ENCODE measurements at regions not wholly inside any gene's neighbourhood (a gene's known extent, or its start where the extent isn't known, plus 50 kb on each side); places are given as distances from the start of the nearest gene placed in this dataset.
A peak's percentile ranks its signal among the peaks of the same experiment; 100 is the strongest.

DNA sequence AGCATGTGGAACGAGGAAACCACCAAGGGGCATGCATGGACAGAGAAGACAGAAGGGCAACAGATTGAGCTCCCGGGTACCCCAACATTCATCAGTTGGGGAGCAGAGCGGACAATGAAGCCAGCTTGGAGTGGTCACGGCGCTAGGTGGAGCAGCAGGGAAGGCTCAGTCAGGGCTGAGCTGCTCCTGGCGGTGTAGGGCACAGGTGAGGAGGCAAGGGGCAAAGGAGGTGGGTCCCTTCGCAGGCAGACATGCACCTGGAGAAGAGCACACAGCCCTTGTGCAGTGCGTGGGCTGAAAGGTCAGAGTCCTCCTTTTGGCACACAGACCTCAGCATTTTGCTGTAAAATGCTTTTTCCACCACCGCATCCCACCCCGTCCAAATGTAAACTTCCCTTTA is 90.0 kb upstream of the SLC6A6 start:
- no peak for DNase-seq (ENCODE audit: low spot score)

DNA sequence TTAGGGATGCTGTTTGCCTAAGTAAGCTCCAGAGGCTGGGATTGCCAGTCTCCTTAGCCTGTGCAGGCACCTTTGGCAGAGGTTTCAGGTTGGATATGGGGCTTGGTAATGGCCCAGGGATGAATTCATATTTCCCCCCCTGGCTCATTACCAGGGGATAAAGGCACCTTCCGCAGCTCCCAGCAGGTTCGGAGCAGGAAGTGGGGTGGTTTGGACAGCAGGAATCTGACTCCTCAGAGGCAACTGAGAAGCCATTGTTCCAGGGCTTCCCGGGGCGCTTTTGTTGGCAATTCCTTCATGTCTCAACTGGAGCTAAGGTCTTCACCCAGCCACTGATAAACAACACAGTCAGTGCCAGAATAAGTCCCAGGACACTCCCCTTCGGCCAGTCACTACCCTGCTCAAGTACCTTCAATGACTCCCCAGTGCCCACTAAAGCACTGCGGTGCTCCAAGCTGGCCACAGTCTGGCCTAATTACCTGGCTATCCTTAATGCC is 85.3 kb upstream of the SLC6A6 start:
- no peak for DNase-seq (ENCODE audit: low spot score)

DNA sequence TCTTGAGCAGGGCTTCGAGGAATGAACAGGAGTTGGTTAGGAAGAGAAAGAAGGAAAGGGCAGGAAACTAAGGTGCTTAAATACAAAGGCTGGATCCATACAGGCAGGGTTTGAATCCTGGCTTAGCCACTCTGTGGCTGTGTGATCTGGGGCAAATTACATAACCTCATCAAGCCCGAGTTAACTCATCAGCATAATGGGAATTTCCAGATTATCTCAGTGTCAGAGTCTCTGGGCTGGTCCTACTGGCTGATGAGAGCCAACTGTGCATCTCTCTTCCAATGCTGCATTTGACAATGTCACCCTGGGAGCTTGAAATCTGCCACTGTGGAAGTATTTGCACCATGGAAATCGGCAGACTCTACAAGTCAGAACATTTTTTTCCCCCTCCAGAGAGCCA is 83.8 kb upstream of the SLC6A6 start:
- no peak for DNase-seq (ENCODE audit: low spot score)

DNA sequence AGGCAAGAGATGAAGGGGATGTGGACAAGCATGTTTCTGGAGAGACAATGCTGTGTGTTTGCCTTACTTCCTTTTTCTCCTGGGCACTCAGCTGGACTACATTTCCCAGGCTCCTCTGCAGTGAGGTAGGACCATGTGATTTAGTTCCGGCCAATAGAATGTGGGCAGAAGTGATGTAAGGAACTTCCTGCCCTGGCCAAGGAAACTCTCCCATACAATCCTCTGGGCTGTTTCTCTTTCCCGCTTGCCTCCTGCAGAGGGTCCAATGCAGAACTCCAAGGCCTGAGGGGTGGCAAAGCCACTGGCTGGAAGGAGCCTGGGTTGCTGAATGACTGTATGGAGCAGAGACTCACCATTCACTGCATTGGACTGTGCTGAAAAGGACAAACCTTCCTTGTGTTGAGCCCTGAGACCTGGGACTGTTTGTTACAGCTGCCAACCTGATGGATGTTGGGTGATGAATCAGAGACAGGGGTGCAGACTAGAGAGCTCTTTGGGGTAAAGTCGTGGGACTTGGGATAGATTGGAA is 82.7 kb upstream of the SLC6A6 start:
- peak; percentile 18 for DNase-seq (ENCODE audit: low spot score)

DNA sequence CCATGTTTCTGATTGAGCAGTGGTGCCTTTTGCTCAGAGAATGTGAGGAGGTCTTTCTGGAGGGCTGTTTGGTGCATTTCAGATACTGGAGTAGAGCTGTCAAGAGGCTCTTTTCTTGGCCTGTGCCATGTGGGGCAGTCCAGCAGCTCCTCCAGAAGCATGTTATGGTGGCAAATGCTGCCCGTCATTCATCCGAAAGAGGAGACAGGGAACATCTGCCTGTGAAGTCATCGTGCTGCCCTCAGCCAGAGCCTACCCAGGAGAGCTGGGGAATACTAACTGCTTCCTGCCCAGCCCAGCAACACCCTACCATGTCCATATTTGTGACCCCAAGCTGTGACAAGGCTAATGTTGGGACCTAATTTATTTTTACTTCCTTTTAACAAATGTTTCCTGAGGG is 82.2 kb upstream of the SLC6A6 start:
- no peak for DNase-seq (ENCODE audit: low spot score)

DNA sequence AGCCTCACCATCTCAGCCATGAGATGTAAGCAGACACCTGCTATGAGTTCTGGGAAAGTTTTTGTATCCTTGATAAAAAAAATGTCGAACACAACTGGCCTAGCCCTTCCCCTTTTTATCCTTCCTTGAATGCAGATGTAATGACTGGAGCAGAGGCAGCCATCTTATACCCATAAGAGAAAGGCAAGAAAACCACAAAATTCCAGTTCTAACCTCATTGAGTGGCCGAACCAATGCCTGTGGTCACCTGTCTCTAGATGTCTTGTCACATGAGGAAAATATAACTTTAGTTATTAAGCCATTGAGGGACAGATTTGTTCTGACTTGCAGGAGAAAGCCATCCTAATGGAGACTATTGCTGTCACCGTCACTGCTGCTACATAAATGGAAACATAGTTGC is 80.4 kb upstream of the SLC6A6 start:
- no peak for DNase-seq (ENCODE audit: low spot score)

DNA sequence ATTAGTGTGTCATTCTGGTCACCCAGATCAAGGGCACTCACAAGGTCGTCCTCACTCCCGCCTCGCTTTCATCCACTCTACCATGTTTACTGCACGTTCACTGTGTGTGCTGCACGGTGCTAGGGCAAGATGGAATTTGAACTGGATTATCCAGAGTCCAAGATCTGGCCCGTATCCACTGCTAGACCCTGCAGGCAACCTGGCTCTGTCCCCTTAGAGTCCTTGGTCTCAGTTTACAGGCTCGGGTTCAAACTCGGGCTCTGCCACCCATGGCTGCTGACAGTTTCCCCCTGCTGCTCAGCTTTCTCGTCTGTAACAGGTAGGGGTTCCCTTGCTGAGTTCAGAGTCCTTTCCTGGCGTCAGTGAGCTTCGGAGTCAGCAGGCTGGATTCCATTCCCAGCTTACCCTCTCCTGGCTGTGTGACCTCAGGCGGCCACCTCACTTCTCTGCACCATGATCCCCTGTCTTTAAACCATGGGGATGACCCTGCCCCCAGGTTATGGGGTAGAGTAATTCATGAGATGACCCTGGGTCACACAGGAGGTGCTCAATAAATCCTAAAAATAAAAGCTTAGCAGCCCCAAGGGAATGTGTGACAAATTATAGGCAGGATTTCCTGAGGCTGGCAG is 79.6 kb upstream of the SLC6A6 start:
- DNase-seq (ENCODE audit: low spot score) = no peak

DNA sequence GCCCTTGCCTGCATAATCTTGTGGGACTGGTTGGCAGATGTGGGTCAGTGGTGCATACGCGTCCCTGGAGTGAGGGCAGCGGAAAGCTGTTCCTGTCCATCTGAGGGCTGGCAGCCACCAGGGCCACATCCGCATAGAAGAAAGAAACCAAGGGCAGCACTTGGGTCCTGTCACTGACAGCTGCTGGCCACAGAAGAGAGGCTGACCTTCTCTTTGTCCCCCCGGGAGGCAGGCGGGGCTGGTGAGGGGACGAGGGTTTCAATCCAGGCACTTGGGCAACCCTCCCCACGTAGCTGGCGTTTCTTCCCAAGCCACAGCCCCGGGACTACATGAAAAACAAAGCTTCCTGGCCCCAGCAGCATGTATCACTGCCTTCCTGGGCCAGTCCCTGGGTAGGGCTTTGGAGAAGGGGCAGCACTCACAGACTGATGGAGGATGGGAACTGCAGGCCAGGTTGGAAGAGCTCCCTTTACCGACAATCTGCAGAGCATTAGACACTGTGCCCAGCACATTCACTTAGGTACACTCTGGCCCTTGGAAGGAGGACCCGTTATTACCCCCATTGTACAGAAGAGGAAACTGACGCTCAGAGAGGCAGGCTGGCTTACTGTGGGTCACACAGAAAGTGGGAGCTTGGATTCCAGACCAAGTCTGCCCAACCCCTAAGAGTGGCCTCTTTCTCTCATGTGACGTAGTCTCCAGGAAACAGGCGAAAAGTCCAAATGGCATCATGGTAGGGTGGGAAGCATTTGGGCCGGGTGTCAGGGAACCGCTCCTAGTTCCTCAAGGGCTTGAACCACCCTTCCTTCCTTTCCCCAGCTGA is 78.8 kb upstream of the SLC6A6 start:
- DNase-seq (ENCODE audit: low spot score) = no peak

DNA sequence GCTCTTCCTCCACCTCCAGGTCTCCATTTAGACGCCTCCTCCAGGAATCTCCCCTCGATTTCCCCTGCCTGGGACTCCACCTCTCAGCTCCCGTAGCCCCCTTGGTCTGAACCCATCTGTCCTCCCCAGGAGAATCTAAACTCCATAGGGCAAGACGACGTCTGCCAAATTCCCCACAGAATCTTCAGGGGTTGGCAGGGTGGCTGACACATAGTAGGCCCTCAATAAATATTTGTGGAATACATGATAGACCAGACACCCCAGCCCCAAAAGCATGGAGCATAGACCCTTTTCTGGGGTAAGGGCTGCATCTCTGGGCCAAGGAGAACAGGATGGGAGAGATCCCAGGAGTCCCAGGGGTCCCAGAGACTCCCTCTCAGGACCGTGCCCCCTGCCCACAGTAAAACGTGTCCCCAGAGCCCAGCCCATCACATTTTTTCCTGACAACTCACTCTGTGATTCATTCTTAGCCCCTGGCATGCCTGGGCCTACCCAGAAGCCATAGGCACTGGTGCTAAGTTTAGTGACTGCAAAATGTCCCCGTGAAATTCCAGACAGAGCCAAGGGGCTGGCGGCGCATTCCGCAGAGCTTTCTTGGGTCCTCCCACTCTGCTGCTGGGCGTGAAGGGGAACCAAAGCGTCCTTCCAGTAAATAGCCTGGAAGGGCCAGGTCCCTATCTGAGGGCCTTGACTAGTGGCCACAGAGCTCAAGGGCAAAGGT is 78.0 kb upstream of the SLC6A6 start:
- DNase-seq (ENCODE audit: low spot score) = peak; percentile 20

DNA sequence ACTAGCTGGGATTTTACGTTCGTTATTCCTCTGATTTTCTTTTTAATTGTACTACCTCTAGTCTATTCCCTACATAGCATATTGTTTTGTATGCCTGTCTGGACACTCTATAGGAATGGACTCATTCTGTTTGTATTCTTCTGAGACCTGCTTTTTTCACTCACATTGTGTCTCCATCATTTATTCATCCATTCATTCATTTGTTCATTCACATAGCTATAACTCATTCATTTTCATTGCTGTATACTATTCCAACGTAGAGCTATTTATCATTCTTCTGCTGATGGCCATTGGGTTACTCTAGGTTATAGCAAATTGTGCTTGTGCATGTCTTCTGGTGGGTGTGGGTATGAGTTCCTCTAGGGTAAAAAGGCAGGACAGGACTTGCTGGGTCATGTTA is 74.0 kb upstream of the SLC6A6 start:
- no peak for DNase-seq (ENCODE audit: low spot score)

DNA sequence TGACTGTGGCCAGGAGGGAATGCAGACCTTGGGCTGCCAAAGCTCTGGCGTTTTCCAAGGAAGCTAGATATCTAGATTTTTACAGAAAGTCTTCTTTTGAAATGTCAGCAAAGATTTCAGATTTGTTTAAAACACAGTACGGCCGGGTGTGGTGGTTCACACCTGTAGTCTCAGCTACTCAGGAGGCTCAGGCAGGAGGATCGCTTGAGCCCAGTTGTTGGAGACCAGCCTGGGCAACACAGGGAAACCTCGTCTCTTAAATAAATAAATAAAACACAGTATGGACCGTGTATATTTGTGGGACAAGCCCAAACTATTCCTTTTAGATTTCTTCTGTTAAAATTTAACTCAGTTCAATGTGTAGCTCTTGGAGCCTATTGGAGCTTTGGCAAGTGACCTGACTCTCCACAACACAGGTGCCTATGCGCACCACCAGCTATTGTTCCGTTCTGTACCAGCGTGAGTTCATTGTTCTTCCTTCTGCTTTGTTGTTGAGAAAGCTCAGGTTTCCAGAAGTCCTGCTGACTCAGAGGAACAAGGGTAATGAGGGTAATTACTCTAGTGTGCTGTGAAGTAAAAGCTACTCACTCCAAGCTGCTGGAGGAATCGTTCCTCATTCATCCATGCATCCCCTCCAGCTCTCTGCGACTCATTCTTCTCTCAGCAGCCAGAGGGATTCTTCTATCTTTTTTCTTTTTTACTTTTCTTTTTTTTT is 73.1 kb upstream of the SLC6A6 start:
- DNase-seq (ENCODE audit: low spot score) = peak; percentile 16

DNA sequence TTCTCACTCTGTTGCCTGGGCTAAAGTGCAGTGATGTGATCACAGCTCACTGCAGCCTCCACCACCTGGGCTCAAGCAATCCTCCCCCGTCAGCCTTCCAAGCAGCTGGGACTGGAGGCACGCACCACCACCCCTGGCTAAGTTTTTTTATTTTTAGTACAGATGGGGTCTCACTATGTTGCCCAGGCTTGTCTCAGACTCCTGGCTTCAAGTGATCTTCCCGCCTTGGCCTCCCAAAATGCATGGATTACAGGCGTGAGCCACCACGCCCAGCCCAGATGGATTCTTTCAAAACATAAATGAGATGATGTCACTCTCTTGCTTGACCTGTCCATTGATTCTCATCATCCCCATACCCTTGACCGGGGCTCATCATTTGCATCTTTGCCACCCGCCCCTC is 72.6 kb upstream of the SLC6A6 start:
- no peak for DNase-seq (ENCODE audit: low spot score)

DNA sequence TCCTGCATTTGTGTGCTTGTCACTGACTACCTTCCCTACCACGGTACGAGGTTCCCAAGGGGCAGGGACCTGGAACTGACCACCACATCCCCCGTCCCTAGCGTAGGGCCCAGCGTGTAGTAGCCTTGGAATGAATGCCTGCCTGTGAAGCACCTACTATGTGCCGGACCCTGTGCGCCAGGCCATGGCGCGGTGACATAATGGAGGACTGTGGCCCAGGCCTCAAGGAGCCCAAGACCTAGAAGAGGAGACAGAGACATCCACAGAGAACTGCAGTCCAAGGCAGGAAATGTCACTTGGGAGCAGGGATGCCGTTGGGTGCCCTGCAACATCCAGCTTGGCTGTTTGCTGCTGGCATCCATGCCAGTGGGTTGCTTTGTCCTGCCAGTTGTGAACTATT is 71.9 kb upstream of the SLC6A6 start:
- DNase-seq (ENCODE audit: low spot score) = no peak

DNA sequence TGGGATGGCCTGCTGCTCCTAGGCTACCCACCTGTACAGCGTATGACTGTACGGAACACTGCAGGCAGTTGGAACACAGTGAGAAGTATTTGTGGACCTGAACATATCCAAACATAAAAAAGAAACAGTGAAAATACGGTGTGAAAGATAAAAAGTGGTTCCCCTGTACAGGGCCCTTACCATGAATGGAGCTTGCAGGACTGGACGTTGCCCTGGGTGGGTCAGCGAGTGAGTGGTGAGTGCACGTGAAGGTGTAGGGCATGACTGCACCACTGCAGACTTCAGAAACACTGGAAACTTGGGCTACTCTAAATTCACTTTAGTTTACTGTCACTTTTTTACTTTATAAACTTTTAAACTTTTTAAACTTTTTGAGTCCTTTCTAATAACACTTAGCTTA is 71.2 kb upstream of the SLC6A6 start:
- DNase-seq (ENCODE audit: low spot score) = no peak

DNA sequence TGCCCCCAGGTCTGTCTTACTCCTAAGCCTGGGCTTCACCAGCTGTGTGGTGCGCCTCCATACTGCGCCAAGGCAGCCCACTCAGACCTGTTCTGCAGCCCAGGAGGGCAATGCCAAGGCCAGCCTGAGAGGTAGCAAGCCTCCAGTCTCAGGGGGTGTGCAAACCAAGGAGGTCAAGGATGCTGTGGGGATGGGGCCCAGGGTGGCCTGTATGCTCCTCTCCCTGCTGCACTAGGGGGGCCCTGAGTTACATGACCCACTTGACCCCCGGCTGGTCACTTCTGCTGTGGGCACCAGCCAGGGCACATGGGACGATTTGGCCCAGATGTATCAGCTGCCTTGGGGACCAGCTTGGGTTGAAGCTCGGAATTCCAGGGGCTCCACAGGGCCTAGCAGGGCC is 70.0 kb upstream of the SLC6A6 start:
- DNase-seq (ENCODE audit: low spot score) = no peak

DNA sequence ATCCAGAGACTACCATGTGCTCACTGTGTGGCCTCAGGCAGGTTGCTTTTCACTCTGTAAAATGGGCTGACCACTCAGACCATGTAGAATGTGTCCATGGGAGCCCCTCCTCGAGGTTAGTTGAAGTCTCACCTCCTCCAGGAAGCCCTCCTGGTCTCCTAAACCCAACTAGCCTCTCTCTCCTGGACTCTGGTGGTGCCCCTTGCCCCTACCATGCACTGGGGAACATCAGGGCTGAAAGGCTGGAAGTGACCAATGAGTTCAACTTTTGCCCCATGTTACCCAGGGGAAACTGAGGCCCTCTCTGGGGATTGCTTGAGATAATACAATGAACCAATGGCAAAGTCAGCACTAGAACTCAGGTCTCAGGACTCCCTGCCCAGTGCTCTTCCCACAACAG is 69.2 kb upstream of the SLC6A6 start:
- no peak for DNase-seq (ENCODE audit: low spot score)

DNA sequence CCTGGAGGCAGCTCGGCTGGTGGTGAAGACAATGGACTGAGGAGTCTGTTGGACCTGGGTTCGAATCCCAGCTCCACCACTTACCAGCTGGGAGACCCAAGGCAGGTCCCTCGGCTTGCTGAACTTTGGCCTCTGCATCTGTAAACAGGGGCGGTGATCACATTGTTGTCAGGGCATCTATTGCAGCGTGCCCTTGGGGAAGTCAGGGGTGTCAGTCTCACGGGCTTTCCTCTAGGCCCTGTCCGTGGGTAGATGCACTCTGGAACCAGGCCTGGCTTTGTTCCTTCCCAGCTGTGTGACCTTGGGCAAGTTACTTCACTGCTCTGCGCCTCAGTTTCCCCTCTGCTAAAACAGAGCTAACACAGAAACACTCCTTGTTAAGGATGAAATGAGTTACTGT is 68.8 kb upstream of the SLC6A6 start:
- DNase-seq (ENCODE audit: low spot score) = no peak

DNA sequence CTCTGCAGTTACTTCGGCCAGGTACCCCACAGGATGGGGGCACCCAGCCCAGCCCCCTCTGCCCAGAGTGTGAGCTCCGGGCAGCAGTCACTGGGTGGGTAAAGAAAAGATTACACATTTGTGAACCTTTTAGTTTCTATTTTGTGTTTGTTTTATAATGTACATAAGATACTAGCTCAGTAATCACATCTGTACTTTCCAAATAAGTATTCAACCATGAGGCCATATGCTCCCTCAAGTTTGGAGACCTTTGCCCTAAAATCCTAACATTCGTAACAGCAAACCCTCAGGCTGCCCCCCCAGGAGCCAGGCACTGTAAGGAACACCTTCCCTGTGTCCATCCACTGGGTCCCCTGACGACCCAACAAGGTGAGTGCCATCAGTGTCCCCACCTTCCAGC is 68.3 kb upstream of the SLC6A6 start:
- DNase-seq (ENCODE audit: low spot score) = no peak

DNA sequence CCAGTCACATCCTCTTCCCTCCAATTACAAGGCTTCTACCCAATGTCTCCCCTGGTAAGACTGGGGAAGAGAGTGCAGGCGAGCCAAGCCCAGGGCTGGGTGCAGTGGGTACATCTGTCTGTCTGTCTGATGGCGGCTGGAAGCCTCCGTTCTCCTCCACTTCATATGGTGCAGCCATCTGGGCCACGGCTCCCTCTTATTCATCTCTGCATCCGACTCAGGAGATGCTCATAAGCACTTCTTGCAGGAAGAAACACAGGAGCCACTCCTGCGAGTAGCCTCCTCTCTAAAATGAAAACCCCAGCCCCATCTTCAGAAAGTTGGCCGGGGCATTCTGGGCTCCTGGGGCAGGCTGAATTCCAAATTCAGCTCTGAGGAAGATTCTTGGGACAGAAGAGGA is 67.5 kb upstream of the SLC6A6 start:
- DNase-seq (ENCODE audit: low spot score) = no peak

DNA sequence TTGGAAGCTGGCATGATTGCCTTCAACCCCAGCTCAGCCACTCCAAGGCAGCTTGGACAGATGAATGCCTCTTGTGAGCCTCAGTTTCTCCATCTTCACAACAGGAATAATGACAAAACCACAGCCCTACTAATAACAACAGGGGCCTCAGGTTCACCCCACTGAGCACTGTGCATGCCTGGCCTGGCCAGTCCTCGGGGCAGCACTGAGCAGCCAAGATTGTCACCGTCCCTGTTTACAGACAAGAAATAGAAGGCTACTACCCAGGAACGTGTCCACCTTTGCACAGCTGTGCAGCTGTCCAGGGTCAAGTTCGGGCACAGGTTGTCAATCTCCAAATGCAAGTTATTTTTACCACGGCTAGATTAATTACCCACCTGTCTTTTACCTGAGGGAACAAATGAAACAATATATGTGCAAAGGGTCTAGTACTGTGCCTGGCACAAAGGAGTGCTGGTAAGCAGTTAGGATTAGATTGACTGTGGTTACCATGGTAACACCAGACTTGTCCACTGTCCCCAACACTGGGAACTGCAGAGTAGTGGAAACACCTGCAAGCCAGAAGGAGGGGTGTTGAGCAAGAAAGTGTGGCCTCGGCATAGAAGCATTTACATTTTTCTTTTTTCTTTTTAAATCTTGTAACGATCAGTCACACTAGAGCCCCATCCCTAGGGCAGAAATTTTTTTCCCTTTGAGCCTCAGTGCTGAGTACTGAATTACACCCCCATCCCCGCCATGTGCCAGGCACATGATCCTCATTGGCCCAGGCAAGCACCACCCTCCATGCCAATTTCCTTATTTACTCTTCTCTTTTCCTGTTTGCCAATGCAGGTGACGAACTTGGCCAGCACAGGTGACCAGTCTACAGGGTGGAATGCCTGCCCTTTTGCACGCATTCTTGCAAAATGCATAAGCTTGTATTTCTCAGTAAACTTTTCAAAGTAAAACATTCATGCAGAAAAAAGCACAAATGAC is 66.3 kb upstream of the SLC6A6 start:
- DNase-seq (ENCODE audit: low spot score) = no peak
